GM19372 (cell line): ENCODE measurements at regions not wholly inside any gene's neighbourhood (a gene's known extent, or its start where the extent isn't known, plus 50 kb on each side); places are given as distances from the start of the nearest gene placed in this dataset.

Experiments
- ATAC-seq: cut with Tn5 transposase; IDR thresholded peaks from one replicate; pipeline ENCODE4 v1.9.1; 2021; ENCODE audit warnings: mild to moderate bottlenecking, low read depth, moderate library complexity; ENCODE audit not compliant: unreplicated experiment

DNA sequence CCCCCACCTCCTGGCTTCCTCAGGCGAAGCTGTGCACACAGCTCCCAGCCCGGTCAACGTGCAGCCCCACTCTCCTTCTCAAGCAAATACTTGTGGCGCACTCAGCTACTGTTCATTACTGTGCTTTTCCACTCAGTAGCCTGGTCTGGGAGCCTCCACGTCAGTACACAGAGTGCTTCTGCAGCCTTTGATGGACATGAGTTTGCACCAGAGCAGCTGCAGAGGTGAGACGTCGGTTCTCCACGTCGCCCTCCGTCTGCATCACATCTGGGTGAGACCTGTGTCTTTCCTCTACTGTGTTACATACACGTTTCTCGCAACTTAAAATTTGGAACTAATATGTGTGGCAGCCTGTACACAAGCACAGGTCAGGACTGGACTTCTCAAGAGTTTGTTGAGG lies 334.3 kb downstream of the C16orf95 start:
- ATAC-seq, result no peak

DNA sequence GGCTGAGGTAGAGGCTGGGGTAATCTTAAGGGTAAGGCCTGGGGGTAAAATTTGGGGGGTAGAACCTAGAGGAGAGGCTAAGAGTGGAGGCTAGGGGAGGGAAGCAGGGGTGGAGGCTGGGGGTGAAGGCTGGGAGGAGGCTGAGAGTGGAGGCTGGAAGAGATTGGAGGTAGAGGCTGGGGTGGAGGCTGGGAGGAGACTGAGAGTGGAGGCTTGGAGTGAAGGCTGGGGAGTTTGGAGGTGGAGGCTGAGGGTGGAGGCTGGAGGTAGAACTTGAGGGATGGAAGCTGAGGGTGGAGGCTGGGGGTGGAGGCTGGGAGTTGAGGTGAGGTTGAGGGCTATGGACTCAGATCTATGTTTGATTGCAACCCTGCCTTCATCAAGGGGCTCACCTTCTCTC lies 333.6 kb downstream of the C16orf95 start:
- ATAC-seq, result no peak

DNA sequence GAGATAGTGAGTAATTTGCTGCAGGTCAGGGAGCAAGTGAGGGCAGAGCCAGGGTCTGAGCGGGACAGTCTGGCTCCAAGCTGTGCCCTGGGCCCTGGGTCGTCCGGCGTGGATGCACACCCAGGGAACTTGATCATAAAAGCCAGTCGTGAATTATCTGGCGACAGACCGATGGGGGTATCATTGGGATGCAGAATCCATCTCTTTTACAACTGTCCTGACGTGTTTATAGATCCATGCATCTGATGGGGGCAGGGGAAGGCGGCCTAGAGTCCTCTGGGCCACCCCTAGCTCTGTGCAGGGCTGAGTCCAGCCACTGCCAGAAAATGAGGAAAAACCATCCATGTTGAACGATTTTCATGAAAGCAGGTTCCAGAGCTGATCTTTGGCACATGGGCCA lies 332.8 kb downstream of the C16orf95 start:
- ATAC-seq, result no peak

DNA sequence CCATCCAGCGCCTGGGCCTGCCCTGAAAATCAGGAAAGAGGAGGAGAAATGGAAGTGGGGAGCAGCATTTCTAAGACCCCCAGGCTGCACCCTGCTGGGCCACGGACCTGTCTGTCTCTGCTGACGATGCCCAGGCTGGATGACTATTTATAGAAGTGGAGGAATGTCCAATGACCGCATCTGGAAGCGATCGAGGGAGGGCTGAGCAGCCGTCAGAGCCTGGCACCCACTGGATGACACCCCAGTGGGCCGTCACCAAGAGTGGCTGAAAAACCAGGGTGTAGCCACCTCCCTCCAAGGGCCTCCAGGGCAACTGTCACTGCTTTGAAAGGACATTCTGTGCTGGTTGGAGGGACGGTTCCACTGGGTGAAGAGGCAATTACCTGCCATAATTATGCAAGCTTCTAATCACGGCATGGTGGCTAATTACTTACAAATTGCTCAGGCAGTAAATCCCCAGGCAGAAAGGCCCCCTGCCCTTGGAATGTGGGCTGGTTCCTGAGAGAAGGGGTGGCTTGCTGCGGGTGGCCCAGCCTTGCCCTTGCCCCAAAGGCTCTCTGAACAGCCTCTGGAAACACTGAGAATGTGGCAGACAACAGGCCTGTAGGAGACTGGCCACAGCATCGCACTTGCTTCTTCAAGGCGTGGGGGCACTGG lies 332.1 kb downstream of the C16orf95 start:
- no peak for ATAC-seq

DNA sequence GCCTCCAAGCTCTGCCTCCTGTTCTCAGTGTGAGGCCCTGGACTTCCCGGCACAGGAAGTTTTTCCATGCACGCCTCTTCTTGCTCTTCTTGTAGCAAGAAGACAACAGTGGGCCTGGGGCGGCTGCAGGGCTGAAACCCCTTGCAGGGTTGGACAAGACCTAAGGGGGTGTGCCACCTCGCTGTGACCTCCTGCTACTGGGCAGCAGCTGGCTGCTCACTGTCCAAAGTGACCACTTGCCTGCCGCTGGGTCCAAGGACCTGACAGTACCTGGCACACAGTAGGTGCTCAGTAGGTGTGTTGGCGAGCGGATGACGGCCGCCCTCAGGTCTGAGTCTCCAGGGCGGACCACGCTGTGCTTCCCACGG lies 331.6 kb downstream of the C16orf95 start:
- no peak for ATAC-seq

DNA sequence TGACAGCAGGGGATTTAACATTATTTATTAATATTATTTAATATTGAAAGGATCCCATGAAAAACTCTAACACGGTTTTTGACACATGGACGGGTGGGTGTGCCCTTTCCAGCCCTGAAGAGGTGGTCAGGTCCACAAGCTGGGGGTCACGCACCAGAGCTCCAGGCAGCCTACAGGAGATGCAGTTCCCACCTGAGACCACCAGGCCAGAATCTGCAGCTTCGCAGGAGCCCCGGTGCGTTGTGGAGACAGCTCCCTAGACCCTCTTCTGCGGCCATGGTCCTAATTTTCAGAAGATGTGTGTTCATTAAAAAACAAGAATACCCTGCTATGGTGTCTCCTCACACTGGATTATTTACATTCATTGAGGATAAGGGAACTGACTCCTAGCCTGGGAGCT lies 331.1 kb downstream of the C16orf95 start:
- no peak for ATAC-seq

DNA sequence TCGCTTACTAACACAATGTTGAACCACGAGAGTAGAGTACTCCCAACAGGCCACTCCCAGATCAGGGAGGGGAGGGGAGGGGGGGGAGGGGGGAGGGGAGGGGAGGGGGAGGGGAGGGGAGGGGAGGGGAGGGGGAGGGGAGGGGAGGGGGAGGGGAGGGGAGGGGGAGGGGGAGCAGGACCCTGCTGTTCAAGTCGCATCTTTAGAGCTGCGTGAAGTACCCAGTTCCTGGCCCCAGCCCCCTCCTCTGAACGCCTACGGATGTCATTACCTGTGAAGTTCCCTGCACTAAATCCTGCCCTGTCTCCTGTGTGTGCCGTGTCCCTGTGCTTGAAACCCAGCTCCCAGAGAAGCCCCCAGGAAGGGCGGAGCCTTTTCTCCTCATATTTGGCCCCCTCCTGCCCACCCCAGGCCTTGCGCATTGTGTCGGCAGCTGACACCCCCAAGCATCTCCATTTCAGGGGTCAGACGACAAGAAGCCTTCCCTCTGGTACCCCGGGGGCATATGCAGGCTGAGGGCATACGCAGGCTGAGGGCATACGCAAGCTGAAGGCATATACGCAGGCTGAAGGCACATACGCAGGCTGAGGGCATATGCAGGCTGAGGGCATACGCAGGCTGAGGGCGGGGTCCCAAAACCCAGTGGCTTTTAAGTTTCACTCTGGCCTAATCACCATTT lies 330.2 kb downstream of the C16orf95 start:
- no peak for ATAC-seq

DNA sequence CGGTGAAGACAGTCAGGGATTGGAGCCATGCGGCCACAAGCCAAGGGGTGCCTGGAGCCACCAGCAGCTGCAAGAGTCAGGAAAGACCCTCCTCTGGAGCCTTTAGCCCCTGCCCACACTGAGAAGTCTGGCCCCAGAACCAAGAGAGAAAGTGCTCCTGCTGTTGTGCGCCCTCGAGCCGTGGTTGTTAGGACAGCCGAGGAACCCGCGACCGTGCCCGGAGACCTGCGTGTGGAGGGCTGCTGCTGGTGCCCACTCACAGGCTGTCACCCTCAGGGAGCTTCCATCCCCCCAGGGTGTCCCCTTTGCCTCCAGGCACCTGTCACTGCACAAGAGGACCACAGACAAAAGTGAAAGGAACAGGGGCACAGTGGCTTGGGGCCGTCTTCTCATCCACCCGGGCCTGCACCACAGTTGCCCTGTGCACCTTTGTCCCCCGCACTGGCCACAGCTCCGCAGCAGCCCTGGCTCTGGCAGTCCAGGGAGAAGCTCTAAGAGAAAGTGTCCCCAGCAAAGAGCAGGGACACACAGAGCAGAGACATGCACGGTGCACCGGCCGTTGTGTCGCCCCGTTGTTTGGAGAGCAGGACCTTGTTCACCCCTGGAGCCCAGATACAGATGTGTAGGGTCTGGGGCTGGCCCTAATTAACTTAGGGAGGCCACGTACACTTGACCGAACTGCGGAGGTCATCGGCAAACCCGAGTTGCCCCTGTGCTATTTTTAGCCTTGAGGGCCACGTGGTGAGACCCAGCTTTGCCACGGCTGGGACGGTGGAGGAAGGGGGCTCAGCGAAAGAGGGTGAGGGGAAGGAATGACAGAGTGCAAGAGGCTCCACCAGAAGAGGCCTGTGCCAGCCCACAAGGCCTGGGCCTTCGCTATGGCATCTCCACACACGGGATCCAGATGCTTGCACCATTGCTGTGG lies 329.2 kb downstream of the C16orf95 start:
- no peak for ATAC-seq

DNA sequence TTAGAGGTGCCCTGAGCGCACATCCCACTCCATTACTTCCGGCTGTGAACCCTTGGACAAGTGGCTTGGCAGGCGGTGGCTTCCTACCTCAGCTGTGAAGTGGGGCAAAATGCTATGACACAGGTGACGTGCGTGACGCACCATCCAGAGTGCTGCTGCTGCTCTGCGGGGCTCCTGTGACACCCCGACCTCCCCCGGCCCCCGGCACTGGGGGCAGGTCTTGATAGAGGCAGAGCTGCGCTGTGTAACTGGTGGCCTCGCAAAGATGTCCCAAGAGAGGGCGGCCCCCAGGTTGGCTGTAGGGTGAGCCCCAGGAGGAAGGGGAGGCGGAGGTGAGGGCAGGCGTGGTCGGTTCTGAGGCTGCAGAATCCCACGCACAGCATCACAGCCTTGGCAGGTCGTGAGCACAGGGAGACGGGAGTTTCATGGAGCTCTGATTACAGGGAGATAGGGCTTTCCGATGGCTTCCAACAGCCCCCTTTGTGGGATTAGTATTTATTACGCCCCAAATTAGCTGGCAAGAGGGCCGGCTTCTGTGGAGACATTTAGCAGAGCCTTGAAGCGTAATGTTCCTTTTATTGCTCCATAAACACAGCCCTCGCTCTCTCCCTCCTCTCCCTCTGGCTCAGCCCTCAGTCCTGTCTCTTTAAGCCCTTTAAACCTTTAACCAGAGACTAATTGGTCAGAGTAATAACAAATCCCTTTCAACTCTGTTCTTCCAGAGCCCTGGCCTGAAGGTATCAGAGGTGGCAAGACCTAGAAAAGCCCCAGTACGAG lies 328.1 kb downstream of the C16orf95 start:
- no peak for ATAC-seq

DNA sequence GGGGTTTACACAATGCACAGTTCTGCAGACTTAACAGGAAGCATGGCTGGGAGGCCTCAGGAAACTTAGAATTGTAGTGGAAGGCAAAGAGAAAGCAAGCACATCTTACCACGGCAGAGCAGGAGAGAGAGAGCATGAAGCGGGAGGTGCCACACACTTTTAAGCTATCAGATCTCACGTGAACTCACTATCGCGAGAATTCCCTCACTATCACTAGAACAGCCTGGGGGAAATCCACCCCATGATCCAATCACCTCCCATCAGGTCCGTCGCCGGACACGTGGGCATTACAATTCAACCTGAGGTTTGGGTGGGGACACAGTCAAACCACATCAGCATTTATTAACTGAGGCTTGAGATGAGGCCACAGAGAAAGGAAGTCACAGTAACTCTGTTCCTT lies 326.7 kb downstream of the C16orf95 start:
- ATAC-seq, result no peak

DNA sequence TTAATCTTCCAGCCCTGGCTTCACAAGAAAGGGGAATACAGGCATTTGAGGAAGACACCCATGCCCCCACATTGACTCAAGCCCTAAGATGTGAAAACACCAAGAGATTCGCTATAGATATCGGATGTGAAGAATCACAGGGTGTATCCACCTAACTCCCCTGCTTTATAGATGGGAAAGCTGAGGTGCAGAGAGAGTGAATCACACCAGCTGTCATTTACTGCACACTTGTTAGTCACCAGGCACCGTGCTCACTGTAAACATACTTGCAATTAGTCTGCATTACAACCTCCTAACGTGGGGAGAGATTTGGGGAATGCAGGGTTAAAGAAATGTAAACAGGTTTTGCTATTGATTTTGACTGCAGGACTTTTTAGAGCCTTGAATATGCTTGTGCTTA lies 325.5 kb downstream of the C16orf95 start:
- ATAC-seq, result no peak

DNA sequence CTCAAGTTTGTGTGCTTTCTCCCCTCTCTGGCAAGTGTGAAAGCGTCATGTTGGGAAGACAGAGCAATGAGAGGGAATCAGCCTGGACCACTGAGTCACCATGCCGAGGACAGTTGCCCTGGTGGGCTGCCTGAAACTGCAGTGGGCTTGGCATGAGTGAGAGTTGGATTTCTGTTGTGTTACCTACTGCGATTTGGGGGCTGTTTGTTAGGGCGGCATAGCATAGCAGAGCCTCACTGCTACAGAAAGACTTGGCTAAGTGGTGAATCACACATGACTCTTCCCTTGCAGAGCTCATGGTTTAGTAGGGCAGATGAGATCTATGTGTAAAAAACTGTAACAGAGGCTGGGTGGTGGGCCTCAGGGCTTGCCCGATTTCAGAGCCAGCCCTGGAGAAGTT lies 324.6 kb downstream of the C16orf95 start:
- ATAC-seq, result no peak

DNA sequence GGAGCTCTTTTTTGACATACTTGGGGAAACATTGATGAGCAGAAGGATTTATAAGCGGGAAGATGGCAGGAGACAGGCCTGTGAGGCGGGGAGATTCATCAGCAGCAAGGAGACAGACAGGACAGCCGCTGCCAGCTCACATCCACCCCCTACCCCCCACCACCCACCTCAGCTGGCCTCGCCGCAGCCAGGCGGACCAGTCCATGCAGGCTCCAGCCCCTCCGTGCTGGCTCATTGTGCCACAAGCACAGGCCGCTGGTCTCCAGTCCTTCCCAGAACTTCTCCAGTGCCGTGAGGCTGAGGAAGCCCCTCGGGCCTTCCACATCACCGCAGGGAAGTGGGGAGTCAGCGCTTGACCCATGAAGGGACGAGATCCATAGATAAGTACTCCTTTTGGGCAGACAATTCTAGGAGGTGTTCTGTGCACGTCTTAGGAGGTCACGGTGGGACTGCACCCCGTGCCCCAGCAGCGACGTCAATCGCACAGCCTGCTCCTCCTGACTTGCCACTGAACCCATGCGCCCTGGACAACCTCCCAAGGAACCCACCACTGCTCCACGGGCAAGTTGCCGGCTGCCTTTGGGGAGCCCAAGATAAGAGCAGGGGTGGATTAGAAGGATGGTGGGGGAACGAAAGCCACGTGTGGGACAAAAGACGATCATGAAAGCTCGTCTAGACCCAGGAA lies 323.6 kb downstream of the C16orf95 start:
- ATAC-seq, result no peak

DNA sequence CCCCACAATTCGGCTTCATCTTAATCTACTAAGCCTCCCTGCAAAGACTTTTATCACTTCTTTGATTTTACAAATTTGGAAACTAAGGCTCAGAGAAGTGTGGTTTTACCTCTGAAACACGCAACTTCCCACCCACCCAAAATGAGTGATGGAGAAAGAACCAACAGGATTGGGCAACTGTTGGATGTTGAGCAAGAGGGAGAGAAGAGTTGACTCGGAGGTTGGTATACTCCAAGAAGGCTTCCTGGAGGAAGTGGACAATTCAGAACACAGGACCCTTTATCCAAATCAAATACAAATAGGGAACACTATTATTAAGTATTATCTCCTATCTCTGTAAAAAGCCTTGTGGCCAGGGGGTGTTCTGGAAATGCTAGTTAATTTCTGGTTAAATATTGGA lies 323.0 kb downstream of the C16orf95 start:
- no peak for ATAC-seq

DNA sequence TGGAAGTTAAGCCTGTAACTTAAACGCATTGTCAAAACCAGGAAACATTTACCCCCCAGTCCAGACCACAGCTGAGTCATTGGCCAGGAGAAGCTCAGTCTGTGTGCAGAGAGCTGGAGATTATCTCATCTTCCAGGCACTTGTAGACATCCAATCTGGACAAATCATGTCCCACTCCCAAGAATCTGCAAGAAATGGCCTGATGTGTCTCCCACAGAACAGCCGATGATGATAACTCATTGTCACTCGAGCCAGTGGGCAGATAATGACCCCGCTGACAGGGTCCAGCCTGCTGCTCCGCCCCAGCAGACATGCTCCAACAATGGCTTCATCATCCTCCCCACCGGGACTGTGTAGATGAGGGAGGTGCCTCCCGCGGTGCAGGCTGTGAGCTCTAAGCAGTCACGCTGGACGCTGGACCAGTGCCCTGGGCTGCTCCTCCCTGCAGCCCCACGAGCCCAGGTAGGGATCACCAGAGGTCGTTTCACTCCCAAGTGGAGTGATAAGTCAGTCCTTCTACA lies 322.5 kb downstream of the C16orf95 start:
- ATAC-seq, result no peak

DNA sequence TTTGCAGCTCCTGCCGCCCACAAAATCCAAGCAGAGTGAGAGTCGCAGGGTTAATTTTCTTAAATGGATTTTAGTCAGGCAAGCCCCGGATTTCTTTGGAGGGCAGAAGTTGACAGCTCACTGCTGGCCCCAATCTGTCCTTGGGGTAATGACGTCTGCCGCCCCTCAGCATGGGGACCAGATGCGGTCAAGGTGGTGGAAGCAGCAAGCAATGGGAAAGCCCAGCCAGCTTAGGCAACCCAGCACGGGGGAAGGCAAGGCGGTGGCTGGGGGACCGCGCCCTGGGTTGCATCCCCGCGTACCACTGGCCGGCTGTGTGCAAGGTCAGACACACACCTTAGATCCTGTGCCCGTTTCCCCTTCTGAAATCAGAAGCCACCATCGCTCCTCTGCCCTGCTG lies 321.7 kb downstream of the C16orf95 start:
- no peak for ATAC-seq

DNA sequence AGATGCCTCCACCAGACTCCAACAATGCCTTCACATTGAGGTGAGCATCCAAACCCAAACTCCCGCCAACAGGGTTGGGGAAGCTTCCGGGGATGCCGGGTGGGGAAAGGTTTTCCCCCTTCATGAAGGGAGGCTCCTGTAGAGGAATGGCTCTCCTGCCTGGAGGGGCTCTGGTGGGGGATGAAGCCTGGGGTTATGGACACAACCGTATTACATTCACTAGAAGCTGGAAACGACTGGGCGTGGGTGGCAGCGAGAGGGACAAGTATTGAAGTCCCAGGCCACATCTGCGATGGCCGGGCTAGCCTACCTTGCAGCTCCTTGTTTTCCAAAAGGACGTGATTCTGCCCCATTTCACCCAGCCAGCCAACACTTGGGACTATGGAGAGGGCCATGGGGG lies 321.1 kb downstream of the C16orf95 start:
- ATAC-seq, result no peak

DNA sequence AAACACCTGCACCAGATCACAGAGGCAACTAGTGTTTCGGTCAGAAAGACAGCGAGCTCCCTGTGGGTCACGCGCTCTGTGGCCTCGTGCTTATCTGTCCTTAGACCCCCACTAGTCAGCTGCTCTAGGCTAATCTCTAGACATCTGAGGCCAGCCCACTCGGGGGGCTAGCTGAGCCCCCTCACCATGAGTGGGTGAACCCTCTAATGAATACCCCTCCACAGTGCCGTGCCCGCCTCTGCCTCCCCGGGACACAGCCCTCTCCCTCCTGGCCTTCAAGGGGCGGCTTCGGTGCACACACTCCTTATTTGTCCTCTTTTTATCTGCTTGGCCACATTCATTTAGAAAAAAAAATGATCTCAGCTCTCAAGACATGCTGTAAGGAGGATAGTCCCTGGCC lies 320.1 kb downstream of the C16orf95 start:
- no peak for ATAC-seq

DNA sequence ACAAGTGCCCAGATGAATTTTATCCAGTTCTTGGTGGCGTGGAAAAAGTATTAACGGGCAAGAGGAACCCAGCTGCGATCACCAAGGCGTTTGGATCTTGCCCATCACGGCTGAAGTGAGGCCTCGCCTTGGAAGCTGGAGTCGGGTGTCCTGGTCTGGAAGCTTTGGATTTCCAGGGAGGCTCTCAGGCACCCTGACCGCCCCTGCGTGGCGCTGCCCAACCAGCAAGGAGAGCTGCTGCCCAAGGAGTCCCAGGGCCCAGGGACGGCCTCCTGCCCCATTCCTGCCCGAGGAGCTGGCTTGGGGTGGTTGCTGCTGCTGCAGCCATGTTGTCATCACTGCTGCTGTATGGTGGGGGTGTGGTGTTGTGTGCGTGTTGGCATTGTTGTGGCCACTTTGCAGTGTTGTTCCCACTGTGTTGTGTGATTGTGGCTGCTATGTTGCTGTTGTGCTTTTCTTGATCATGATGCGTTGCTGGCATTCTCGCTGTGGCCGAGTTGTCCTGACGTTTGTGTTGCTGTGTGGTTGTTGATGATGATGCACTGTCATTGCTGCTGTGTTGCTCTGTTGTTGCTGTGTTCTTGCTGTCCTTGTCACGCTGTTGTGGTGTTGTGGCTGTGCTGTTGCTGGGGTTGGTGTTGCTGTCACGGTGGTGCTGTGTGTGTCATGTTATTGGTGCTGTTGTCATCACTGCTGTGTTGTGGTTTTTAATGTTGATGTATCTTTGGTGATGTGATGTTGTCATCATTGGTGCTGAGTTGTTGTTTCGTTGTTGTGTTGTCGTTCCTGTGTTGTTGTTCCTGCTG lies 318.8 kb downstream of the C16orf95 start:
- no peak for ATAC-seq
